ENCODE measurements at regions not wholly inside any gene's neighbourhood (a gene's known extent, or its start where the extent isn't known, plus 50 kb on each side); places are given as distances from the start of the nearest gene placed in this dataset.

DNA sequence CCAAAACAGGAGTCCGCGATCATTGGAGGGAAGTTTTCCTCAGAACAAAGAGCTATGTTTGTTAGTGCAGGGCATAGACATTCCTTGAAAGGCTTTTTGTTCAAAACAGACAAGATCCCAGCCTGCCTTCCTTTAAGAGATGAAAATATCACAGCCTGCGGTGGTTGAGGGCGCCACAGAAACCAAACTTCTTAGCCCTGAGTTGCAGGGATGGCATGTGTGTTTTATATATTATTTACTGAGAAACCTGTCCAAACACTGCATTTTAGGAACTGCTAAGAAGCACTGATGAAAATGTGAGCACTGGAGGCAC lies 57.5 kb upstream of the TMEM178A start:
- FAIRE-seq = no peak
- DNase-seq (ENCODE audit: extremely low spot score, insufficient read length, low read depth) = no peak

GRCh38 chr2:39608686-39609441 lies 56.9 kb upstream of the TMEM178A start:
- DNase-seq (ENCODE audit: extremely low spot score, insufficient read length, low read depth) (no peak), FAIRE-seq (no peak)

DNA sequence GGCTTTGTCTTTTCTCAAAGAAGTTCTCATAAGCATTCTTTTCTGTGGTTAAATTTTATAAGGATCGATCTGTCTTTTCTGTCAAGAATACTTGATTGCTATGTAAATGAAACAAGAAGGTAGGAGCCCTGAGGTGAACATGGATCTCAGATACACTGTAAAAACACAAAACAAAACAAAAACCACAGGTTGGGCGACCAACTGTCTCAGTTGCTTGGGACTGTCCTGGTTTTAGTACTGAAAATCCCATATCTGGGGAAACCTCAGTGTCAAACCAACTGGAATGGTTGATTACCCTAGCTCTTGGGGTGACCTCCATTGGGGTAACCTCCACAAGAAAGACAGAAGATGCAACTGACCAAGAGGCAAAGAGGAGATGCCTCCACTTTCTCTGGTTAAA lies 55.8 kb upstream of the TMEM178A start:
- FAIRE-seq = no peak

GRCh38 chr2:39615675-39616074 lies 50.0 kb upstream of the TMEM178A start:
- FAIRE-seq (no peak), DNase-seq (ENCODE audit: extremely low spot score, insufficient read length, low read depth) (no peak)

More for the DNA sequence above, 55.8 kb upstream of the TMEM178A start:
- DNase-seq (ENCODE audit: extremely low spot score, insufficient read length, low read depth) = no peak

Data from GM18507 (cell line).